ENCODE measurements at regions not wholly inside any gene's neighbourhood (a gene's known extent, or its start where the extent isn't known, plus 50 kb on each side); places are given as distances from the start of the nearest gene placed in this dataset.

DNA sequence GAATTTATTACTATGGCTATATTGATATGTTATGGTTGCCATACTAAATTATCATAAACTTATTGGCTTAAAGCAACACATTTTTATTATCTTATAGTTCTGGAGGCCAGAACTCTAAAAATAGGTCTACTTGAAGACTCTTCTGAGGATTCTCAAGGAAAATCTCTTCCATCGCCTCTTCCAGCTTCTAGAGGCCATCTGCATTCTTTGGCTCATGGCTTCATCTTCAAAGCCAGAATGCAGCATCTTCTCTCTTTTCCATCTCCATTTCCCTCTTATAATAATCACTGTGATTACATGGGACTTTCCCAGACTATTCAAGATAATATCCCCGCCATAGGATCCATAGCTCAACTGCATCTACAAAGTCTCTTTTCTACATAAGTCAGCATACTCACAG lies 385.4 kb downstream of the RMST start:
- no peak overlapping the region for H3K9ac ChIP-seq (ENCODE audit: low read length)
- H3K36me3 ChIP-seq (ENCODE audit: insufficient read depth, low read length), result no peaks in the 10 kb centered on the region
- no peaks in the 10 kb centered on the region for H3K27me3 ChIP-seq (ENCODE audit: insufficient read depth, low read length)
- H3K4me2 ChIP-seq (ENCODE audit: low read length), result no peak overlapping the region
- H4K20me1 ChIP-seq (ENCODE audit: insufficient read depth, low read length), result no peaks in the 10 kb centered on the region
- H3K27ac ChIP-seq (ENCODE audit: low read depth, low read length, poor library complexity, severe bottlenecking), result no peak overlapping the region
- no peak overlapping the region for H2AFZ ChIP-seq (ENCODE audit: low read length)
- H3K79me2 ChIP-seq (ENCODE audit: insufficient read depth, low read length), result no peaks in the 10 kb centered on the region
- TF ChIP-seq EZH2 (IDR thresholded peaks at IDR 0.05; ENCODE audit: borderline replicate concordance, low read length), result no peak
- TF ChIP-seq CTCF (IDR thresholded peaks at IDR 0.05; ENCODE audit: low read length), result no peak
- H3K9me3 ChIP-seq (ENCODE audit: low read length), result no peaks in the 10 kb centered on the region
- no peaks in the 10 kb centered on the region for H3K9me2 ChIP-seq (ENCODE audit: low read depth, low read length)
- H3K4me1 ChIP-seq (ENCODE audit: insufficient read depth, low read length, severe bottlenecking), result no peaks in the 10 kb centered on the region
- no peak overlapping the region for H3K4me3 ChIP-seq (ENCODE audit: low read depth, low read length, poor library complexity, severe bottlenecking)
- H3F3A ChIP-seq (ENCODE audit: insufficient read depth, low read length), result no peaks in the 10 kb centered on the region

GRCh38 chr12:97854477-97854876 lies 391.9 kb downstream of the RMST start:
- Histone ChIP-seq H4K20me1 (ENCODE audit: insufficient read depth, low read length) (no peaks in the 10 kb centered on the region), H3K36me3 (ENCODE audit: insufficient read depth, low read length) (no peaks in the 10 kb centered on the region), H3F3A (ENCODE audit: insufficient read depth, low read length) (no peaks in the 10 kb centered on the region), H3K27me3 (ENCODE audit: insufficient read depth, low read length) (no peaks in the 10 kb centered on the region), H2AFZ (ENCODE audit: low read length) (no peak overlapping the region), H3K9me2 (ENCODE audit: low read depth, low read length) (no peaks in the 10 kb centered on the region), H3K4me1 (ENCODE audit: insufficient read depth, low read length, severe bottlenecking) (no peaks in the 10 kb centered on the region), H3K79me2 (ENCODE audit: insufficient read depth, low read length) (no peaks in the 10 kb centered on the region), H3K9me3 (ENCODE audit: low read length) (no peaks in the 10 kb centered on the region), H3K27ac (ENCODE audit: low read depth, low read length, poor library complexity, severe bottlenecking) (no peak overlapping the region), H3K4me2 (ENCODE audit: low read length) (no peak overlapping the region), H3K4me3 (ENCODE audit: low read depth, low read length, poor library complexity, severe bottlenecking) (no peak overlapping the region), H3K9ac (ENCODE audit: low read length) (no peak overlapping the region)
- TF ChIP-seq CTCF (IDR thresholded peaks at IDR 0.05; ENCODE audit: low read length) (peak; percentile 6; the same call in 1 of the 2 replicates), EZH2 (IDR thresholded peaks at IDR 0.05; ENCODE audit: borderline replicate concordance, low read length) (no peak)

GRCh38 chr12:97862072-97862471 lies 399.5 kb downstream of the RMST start:
- H4K20me1 ChIP-seq (ENCODE audit: insufficient read depth, low read length), result no peaks in the 10 kb centered on the region
- no peaks in the 10 kb centered on the region for H3K27me3 ChIP-seq (ENCODE audit: insufficient read depth, low read length)
- no peak overlapping the region for H2AFZ ChIP-seq (ENCODE audit: low read length)
- TF ChIP-seq CTCF (IDR thresholded peaks at IDR 0.05; ENCODE audit: low read length) (no peak), EZH2 (IDR thresholded peaks at IDR 0.05; ENCODE audit: borderline replicate concordance, low read length) (no peak)
- H3K9ac ChIP-seq (ENCODE audit: low read length), result no peak overlapping the region
- no peak overlapping the region for H3K4me2 ChIP-seq (ENCODE audit: low read length)
- no peaks in the 10 kb centered on the region for H3K79me2 ChIP-seq (ENCODE audit: insufficient read depth, low read length)
- no peaks in the 10 kb centered on the region for H3K36me3 ChIP-seq (ENCODE audit: insufficient read depth, low read length)
- no peak overlapping the region for H3K4me3 ChIP-seq (ENCODE audit: low read depth, low read length, poor library complexity, severe bottlenecking)
- no peaks in the 10 kb centered on the region for H3K4me1 ChIP-seq (ENCODE audit: insufficient read depth, low read length, severe bottlenecking)
- no peaks in the 10 kb centered on the region for H3K9me3 ChIP-seq (ENCODE audit: low read length)
- no peak overlapping the region for H3K27ac ChIP-seq (ENCODE audit: low read depth, low read length, poor library complexity, severe bottlenecking)
- H3K9me2 ChIP-seq (ENCODE audit: low read depth, low read length), result no peaks in the 10 kb centered on the region
- no peaks in the 10 kb centered on the region for H3F3A ChIP-seq (ENCODE audit: insufficient read depth, low read length)
